ENCODE measurements at regions not wholly inside any gene's neighbourhood (a gene's known extent, or its start where the extent isn't known, plus 50 kb on each side); places are given as distances from the start of the nearest gene placed in this dataset.

DNA sequence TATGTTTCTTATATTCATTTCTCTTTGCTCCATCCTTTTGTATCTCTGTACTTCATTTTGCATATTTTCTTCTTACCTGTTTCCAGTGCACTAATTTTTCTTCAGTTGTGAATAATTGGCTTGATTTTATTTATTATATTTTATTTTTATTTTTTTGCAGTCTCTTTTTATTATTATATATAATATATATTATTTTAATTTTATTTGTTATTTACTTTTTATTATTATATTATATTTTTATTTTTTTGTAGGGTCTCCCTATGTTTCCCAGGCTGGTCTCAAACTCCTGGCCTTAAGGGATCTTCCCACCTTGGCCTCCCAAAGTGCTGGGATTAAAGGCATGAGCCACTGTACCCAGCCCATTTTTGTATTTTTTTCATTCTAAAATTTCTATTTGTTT, 213.1 kb upstream of the TSC22D2 start:
- DNase-seq (ENCODE audit: low read depth), result no peak
- no peak for TF ChIP-seq CTCF (IDR thresholded peaks at IDR 0.05; ENCODE audit: low read length, missing control alignments)
- H3K4me3 ChIP-seq (replicated peaks; ENCODE audit: low read depth, low read length), result no peak overlapping the region

DNA sequence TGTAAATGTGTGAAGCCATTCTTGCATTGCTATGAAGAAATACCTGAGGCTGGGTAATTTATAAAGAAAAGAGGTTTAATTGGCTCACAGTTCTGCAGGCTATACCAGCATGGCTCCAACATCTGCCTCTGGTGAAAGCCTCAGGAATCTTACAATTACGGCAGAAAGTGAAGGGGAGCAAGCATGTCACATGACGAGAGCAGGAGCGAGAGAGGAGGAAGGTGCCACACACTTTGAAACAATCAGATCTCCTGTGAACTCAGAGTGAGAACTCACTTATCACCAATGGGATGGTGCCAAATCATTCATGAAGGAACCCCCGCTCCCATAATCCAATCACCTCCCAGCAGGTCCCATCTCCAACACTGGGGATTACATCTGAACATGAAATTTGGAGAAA, 213.6 kb upstream of the TSC22D2 start:
- DNase-seq (ENCODE audit: low read depth), result no peak

DNA sequence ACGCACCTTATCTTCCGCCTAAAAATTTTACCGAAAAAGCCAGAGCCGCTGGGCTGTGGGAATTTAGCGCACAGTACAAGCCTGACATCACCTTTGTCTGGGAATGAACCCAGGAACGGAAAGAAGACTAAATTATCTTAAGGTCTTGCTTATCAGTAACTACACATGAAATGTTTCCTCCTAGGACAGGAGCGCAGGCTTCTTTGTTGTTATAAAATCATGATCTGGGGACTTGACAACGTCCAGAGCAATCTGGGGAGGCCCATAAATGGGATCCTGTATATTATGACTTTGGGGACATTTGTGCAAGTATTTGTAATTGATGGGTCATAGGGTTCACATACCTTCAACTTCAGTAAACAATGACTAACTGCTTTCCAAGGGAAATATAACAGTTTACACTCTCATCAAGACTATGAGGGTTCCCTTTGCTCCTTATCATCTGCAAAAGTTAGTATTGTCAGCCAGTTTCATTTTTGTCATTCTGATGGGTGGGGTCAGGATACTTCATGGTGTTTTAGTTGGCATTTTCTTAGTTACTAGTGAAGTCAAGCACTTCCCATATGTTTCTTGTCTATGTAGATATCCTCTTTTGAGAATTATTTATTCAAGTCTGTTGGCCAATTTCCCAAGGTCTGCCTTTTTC, 213.9 kb upstream of the PFN2 start:
- no peak for TF ChIP-seq CTCF (IDR thresholded peaks at IDR 0.05; ENCODE audit: low read length, missing control alignments)
- peak; percentile 17 for DNase-seq (ENCODE audit: low read depth)
- H3K4me3 ChIP-seq (replicated peaks; ENCODE audit: low read depth, low read length), result peak overlapping the region; percentile 51

More for the DNA sequence above, 213.6 kb upstream of the TSC22D2 start:
- TF ChIP-seq CTCF (IDR thresholded peaks at IDR 0.05; ENCODE audit: low read length, missing control alignments), result no peak
- no peak overlapping the region for H3K4me3 ChIP-seq (replicated peaks; ENCODE audit: low read depth, low read length)

DNA sequence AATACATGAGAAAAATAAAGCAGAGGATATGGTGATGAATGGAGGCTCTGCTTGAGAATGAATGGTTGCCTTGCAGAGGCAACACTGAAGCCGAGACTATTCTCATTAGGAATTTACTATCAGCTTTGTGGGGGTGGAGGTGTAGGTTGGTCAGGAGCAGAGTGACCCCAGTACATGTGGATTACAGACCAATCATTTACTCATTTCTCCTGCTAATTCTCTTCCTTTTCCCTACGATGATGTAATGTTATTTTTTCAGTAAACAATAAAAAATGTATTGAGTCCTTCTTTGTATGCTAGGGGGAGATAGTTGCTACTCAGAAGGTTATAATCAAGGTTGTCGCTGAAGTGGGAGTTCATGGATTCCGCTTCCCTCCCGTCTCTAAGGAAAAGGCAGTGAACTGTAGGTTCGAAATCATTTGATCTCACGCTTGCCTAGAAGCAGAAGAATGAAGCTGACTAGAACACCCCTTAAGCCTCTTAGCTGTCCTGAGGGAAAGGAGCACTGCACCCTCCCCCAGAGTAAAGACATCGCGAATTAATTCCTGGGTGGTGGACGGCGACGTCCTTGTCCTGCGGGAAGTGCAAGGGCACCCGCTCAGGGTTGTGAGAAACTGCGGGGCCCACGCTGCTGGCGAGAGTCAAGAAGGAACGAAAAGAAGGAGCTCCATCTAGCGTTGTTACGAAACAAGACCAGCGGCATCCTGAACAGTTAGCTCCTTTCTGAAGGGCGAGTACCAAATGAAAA, 213.2 kb upstream of the PFN2 start:
- peak; percentile 72 for TF ChIP-seq CTCF (IDR thresholded peaks at IDR 0.05; ENCODE audit: low read length, missing control alignments)
- H3K4me3 ChIP-seq (replicated peaks; ENCODE audit: low read depth, low read length), result peak overlapping the region; percentile 51
- peak; percentile 84 for DNase-seq (ENCODE audit: low read depth)

- no peak overlapping the region for H3K4me3 ChIP-seq (replicated peaks; ENCODE audit: low read depth, low read length)
- DNase-seq (ENCODE audit: low read depth), result peak; percentile 77
- TF ChIP-seq CTCF (IDR thresholded peaks at IDR 0.05; ENCODE audit: low read length, missing control alignments), result no peak
Observed at GRCh38 chr3:150180334-150180733, 209.6 kb upstream of the PFN2 start.

GRCh38 chr3:150179330-150179729, 208.6 kb upstream of the PFN2 start:
- DNase-seq (ENCODE audit: low read depth), result no peak
- H3K4me3 ChIP-seq (replicated peaks; ENCODE audit: low read depth, low read length), result no peak overlapping the region
- TF ChIP-seq CTCF (IDR thresholded peaks at IDR 0.05; ENCODE audit: low read length, missing control alignments), result no peak

All from fibroblast of pulmonary artery (primary cell).